ENCODE measurements at regions not wholly inside any gene's neighbourhood (a gene's known extent, or its start where the extent isn't known, plus 50 kb on each side); places are given as distances from the start of the nearest gene placed in this dataset.
"Not testable (repeated sequence)": the region's sequence is repeated elsewhere in the genome, so short reads cannot be mapped to it uniquely, and the experiment has no call there.

DNA sequence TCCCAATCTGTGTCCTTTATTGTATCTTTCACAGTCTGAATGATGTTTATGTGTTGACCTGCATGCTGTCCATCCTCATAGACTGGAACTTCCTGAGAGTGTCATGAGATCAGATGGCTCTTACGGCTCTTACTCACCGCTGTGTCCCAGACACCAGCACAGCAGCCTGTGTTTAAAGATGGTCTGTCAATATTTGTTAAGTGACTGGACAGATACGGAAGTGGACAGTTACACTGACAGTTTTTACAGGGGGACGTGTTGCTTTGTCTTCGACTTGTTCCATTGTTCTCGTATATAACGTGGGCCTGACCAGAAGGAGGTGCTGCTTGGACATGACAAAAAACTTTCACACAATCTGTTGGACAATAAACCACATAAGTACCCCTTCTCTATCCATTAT lies 342.6 kb downstream of the PREX1 start (continued):
- TF ChIP-seq, protein P1, sequence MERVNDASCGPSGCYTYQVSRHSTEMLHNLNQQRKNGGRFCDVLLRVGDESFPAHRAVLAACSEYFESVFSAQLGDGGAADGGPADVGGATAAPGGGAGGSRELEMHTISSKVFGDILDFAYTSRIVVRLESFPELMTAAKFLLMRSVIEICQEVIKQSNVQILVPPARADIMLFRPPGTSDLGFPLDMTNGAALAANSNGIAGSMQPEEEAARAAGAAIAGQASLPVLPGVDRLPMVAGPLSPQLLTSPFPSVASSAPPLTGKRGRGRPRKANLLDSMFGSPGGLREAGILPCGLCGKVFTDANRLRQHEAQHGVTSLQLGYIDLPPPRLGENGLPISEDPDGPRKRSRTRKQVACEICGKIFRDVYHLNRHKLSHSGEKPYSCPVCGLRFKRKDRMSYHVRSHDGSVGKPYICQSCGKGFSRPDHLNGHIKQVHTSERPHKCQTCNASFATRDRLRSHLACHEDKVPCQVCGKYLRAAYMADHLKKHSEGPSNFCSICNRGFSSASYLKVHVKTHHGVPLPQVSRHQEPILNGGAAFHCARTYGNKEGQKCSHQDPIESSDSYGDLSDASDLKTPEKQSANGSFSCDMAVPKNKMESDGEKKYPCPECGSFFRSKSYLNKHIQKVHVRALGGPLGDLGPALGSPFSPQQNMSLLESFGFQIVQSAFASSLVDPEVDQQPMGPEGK (CRISPR knock-in tag; IDR thresholded peaks at IDR 0.05), result 0 out of 2 replicates have a peak, but pooled peaks have one; percentile 43
- TF ChIP-seq NONO (IDR thresholded peaks at IDR 0.05) (0 out of 2 replicates have a peak, but pooled peaks have one; percentile 67), NONO (CRISPR knock-in tag; conservative IDR thresholded peaks at IDR 0.05) (0 out of 2 replicates have a peak, but pooled peaks have one; percentile 40), FOXA3 (CRISPR knock-in tag; IDR thresholded peaks at IDR 0.05) (peak; percentile 98), ELF1 (CRISPR knock-in tag; IDR thresholded peaks at IDR 0.05) (peak; percentile 91), ARNT (IDR thresholded peaks at IDR 0.05) (0 out of 2 replicates have a peak, but pooled peaks have one; percentile 72), ZNF792 (CRISPR knock-in tag; IDR thresholded peaks at IDR 0.05) (peak; percentile 76; the same call in 1 of the 2 replicates), GABPA (CRISPR knock-in tag; IDR thresholded peaks at IDR 0.05; ENCODE audit: low read depth) (peak; percentile 65), FOXK2 (IDR thresholded peaks at IDR 0.05) (peak; percentile 79; the same call in 1 of the 2 replicates), ZNF205 (CRISPR knock-in tag; IDR thresholded peaks at IDR 0.05) (peak; percentile 48; the same call in 1 of the 2 replicates), IRF2 (CRISPR knock-in tag; IDR thresholded peaks at IDR 0.05) (peak; percentile 87), SKI (IDR thresholded peaks at IDR 0.05; ENCODE audit: partially characterized antibody) (peak; percentile 100), ISL2 (CRISPR knock-in tag; IDR thresholded peaks at IDR 0.05) (peak; percentile 47; the same call in 1 of the 2 replicates), CBX5 (CRISPR knock-in tag; IDR thresholded peaks at IDR 0.05; ENCODE audit: borderline replicate concordance) (peak; percentile 66; the same call in 1 of the 2 replicates), NR2F1 (CRISPR knock-in tag; IDR thresholded peaks at IDR 0.05) (peak in 1 of 2 experiments; percentile 48; a peak in 1 of 4 replicates), TEAD3 (CRISPR knock-in tag; optimal IDR thresholded peaks at IDR 0.05; ENCODE audit: borderline replicate concordance) (peak; percentile 59), PPARG (CRISPR knock-in tag; conservative IDR thresholded peaks at IDR 0.05) (peak; percentile 76)
- TF ChIP-seq, protein P2, sequence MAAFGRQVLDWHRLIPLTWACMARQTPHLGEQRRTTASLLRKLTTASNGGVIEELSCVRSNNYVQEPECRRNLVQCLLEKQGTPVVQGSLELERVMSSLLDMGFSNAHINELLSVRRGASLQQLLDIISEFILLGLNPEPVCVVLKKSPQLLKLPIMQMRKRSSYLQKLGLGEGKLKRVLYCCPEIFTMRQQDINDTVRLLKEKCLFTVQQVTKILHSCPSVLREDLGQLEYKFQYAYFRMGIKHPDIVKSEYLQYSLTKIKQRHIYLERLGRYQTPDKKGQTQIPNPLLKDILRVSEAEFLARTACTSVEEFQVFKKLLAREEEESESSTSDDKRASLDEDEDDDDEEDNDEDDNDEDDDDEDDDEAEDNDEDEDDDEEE (CRISPR knock-in tag; IDR thresholded peaks at IDR 0.05), result 0 out of 2 replicates have a peak, but pooled peaks have one; percentile 47
- not testable (repeated sequence) for TF ChIP-seq GABPA (IDR thresholded peaks at IDR 0.05; ENCODE audit: low read depth, low read length)
- TF ChIP-seq, protein P3, sequence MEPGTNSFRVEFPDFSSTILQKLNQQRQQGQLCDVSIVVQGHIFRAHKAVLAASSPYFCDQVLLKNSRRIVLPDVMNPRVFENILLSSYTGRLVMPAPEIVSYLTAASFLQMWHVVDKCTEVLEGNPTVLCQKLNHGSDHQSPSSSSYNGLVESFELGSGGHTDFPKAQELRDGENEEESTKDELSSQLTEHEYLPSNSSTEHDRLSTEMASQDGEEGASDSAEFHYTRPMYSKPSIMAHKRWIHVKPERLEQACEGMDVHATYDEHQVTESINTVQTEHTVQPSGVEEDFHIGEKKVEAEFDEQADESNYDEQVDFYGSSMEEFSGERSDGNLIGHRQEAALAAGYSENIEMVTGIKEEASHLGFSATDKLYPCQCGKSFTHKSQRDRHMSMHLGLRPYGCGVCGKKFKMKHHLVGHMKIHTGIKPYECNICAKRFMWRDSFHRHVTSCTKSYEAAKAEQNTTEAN (CRISPR knock-in tag; conservative IDR thresholded peaks at IDR 0.05), result peak; percentile 91
- TF ChIP-seq, protein P4, sequence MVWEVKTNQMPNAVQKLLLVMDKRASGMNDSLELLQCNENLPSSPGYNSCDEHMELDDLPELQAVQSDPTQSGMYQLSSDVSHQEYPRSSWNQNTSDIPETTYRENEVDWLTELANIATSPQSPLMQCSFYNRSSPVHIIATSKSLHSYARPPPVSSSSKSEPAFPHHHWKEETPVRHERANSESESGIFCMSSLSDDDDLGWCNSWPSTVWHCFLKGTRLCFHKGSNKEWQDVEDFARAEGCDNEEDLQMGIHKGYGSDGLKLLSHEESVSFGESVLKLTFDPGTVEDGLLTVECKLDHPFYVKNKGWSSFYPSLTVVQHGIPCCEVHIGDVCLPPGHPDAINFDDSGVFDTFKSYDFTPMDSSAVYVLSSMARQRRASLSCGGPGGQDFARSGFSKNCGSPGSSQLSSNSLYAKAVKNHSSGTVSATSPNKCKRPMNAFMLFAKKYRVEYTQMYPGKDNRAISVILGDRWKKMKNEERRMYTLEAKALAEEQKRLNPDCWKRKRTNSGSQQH (CRISPR knock-in tag; IDR thresholded peaks at IDR 0.05; ENCODE audit: low read depth), result peak; percentile 44; the same call in 1 of the 2 replicates
- TF ChIP-seq, protein P5, sequence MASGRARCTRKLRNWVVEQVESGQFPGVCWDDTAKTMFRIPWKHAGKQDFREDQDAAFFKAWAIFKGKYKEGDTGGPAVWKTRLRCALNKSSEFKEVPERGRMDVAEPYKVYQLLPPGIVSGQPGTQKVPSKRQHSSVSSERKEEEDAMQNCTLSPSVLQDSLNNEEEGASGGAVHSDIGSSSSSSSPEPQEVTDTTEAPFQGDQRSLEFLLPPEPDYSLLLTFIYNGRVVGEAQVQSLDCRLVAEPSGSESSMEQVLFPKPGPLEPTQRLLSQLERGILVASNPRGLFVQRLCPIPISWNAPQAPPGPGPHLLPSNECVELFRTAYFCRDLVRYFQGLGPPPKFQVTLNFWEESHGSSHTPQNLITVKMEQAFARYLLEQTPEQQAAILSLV (CRISPR knock-in tag; IDR thresholded peaks at IDR 0.05; ENCODE audit: borderline replicate concordance), result peak; percentile 74; the same call in 1 of the 2 replicates
